Stomach (tissue), 4 donors: ENCODE measurements at regions not wholly inside any gene's neighbourhood (a gene's known extent, or its start where the extent isn't known, plus 50 kb on each side); places are given as distances from the start of the nearest gene placed in this dataset.

Source experiments
- CTCF ChIP-seq, 7 experiments: fragments of 450-650 bp in 4 of 7; fragments of 200-600 bp in 3 of 7; sonication (generic) in 3 of 7; IDR thresholded peaks; one replicate each; pipeline ENCODE4 v1.5.1; 2016 to 2019; ENCODE audit warnings: antibody characterized with exemption in 7 of 7, control low read depth in 2 of 7, mild to moderate bottlenecking in 1 of 7
- EP300 ChIP-seq: sonication (generic); formaldehyde crosslinking; IDR thresholded peaks from one replicate; pipeline ENCODE4 v1.6.1; 2017; ENCODE audit warnings: antibody characterized with exemption
- POLR2A ChIP-seq, 4 donors: fragments of 450-650 bp; IDR thresholded peaks; one replicate each; pipeline ENCODE4 v1.6.1; 2016; ENCODE audit warnings: antibody characterized with exemption in 4 of 4, control low read depth in 2 of 4, mild to moderate bottlenecking in 1 of 4, moderate library complexity in 1 of 4
- POLR2AphosphoS5 ChIP-seq, 3 donors: sonication (generic); formaldehyde crosslinking; IDR thresholded peaks; one replicate each; pipeline ENCODE4 v1.6.1; 2016; ENCODE audit warnings: antibody characterized with exemption in 3 of 3

DNA sequence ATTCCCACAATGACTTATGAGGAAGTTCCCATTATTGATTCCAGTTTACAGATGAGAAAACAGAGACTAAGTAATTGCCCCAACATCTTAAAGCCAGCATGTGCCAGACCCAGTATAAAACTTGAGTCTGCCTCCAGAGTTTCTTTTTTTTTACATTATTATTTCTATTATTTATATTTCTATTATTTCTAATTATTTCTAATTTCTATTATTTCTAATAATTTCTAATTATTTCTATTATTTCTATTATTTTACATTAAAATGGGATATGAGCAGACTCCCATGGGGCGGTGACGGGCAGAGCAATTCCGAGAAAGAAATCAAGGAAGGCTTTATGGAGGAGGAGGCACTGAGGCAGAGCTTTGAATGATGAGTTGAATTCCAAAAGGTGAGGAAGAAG, 54.4 kb upstream of the BDKRB2 start:
- TF ChIP-seq CTCF (IDR thresholded peaks at IDR 0.05) (no peak), POLR2A (IDR thresholded peaks at IDR 0.05) (no peak), POLR2AphosphoS5 (IDR thresholded peaks at IDR 0.05) (no peak), EP300 (no peak)
